HepG2 (cell line): ENCODE measurements at regions not wholly inside any gene's neighbourhood (a gene's known extent, or its start where the extent isn't known, plus 50 kb on each side); places are given as distances from the start of the nearest gene placed in this dataset.

ENCODE experiments used
- BCL6 ChIP-seq: IDR thresholded peaks from 2 replicates; pipeline ENCODE4 v1.6.1; 2016; ENCODE audit warnings: missing genetic modification reagents, missing compliant biosample characterization
- KMT2A ChIP-seq: sonication (generic); formaldehyde crosslinking; IDR thresholded peaks from 2 replicates; pipeline ENCODE4 v1.4.0; 2020; ENCODE audit warnings: missing genetic modification reagents
- RBFOX2 ChIP-seq: fragments of 200-400 bp; formaldehyde crosslinking; IDR thresholded peaks from 2 replicates; pipeline ENCODE4 v1.6.1; 2017; ENCODE audit warnings: low read depth, mild to moderate bottlenecking, low read length
- SRF ChIP-seq: IDR thresholded peaks from 2 replicates; pipeline ENCODE4 v1.6.1; 2011; ENCODE audit warnings: mild to moderate bottlenecking, low read depth, low read length, moderate library complexity
- ZBTB20 ChIP-seq: sonication (generic); formaldehyde crosslinking; IDR thresholded peaks from 2 replicates; pipeline ENCODE4 v1.8.1; 2023; ENCODE audit warnings: missing genetic modification reagents, low read depth, mild to moderate bottlenecking, borderline replicate concordance
- ZBTB38 ChIP-seq: sonication (generic); formaldehyde crosslinking; IDR thresholded peaks from 2 replicates; pipeline ENCODE4 v1.5.1; 2020; ENCODE audit warnings: mild to moderate bottlenecking, missing genetic modification reagents
- ZMYM3 ChIP-seq: sonication (generic); formaldehyde crosslinking; IDR thresholded peaks from 2 replicates; pipeline ENCODE4 v1.5.1; 2020; ENCODE audit warnings: mild to moderate bottlenecking, missing genetic modification reagents
- ZNF253 ChIP-seq: sonication (generic); formaldehyde crosslinking; IDR thresholded peaks from 2 replicates; pipeline ENCODE4 v1.8.0; 2022; ENCODE audit warnings: mild to moderate bottlenecking, missing genetic modification reagents, borderline replicate concordance
- ZNF496 ChIP-seq: sonication (generic); formaldehyde crosslinking; IDR thresholded peaks from 2 replicates; pipeline ENCODE4 v1.8.1; 2023; ENCODE audit warnings: mild to moderate bottlenecking, moderate library complexity, missing genetic modification reagents; ENCODE audit not compliant: insufficient replicate concordance
- ZNF501 ChIP-seq: sonication (generic); formaldehyde crosslinking; IDR thresholded peaks from 2 replicates; pipeline ENCODE4 v1.5.1; 2020; ENCODE audit warnings: mild to moderate bottlenecking, moderate library complexity, missing genetic modification reagents
- ZNF768 ChIP-seq: sonication (generic); formaldehyde crosslinking; IDR thresholded peaks from 2 replicates; pipeline ENCODE4 v1.4.0; 2020; ENCODE audit warnings: missing genetic modification reagents
- TF ChIP-seq, protein P1 (sequence below): sonication (generic); formaldehyde crosslinking; IDR thresholded peaks from 2 replicates; pipeline ENCODE4 v1.4.0; 2020; ENCODE audit warnings: mild to moderate bottlenecking, low read depth, missing genetic modification reagents
- TF ChIP-seq, protein P2 (sequence below), 2 experiments: fragments of 450-650 bp in 1 of 2; sonication (generic) in 1 of 2; formaldehyde crosslinking; IDR thresholded peaks; 2 replicates each; pipeline versions ENCODE4 v1.5.0 to v1.8.0; 2020 to 2022; ENCODE audit warnings: mild to moderate bottlenecking in 1 of 2, missing genetic modification reagents in 1 of 2

DNA sequence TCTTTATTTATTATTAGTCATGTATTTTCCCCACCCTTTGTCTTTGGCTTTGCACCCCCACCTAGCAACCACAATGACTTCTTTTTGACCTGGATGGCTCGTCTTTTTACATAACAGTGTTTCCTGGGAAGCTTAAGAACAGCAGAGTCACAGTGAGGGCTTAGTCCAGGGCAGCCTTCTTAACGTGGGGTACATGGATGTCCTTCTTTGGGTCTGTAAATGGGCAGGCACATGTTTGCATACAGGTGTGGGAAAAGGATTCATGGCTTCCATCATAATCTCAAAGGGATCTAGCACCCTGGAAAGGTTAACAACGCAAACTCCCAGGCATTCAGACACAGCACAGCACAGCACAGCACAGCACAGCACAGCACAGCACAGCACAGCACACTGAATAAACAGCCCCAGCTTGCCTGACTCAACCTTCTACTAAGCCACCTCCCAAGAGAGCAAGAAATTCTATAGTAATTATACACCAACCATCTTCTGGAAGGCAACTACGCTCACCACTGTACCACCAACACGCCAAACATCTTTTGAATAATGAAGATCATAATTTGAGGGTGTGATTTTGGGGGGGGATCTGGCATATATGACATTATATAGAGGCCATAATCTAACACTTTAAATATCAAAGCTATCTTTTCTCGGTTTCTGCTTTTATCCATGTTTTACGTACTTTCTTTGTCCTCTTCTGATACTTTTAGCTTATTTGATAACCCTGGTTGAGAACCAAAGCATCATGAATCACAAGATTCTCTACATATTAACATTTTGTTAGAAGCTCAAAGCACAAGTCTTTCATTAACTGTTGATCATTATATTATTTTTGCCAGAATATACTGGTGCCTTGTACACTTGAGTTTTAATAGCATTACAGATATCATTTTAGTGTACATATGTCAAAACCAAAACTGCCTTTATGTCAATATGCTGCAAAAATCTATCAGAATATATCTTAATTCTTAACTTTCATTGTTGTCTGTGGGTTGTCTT, 177.2 kb upstream of the KLF14 start (continued):
- TF ChIP-seq, protein P1, sequence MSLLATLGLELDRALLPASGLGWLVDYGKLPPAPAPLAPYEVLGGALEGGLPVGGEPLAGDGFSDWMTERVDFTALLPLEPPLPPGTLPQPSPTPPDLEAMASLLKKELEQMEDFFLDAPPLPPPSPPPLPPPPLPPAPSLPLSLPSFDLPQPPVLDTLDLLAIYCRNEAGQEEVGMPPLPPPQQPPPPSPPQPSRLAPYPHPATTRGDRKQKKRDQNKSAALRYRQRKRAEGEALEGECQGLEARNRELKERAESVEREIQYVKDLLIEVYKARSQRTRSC (CRISPR knock-in tag), result no peak
- TF ChIP-seq ZMYM3 (CRISPR knock-in tag), result peak; percentile 82
- TF ChIP-seq ZBTB38 (CRISPR knock-in tag), result peak; percentile 49; the same call in 1 of the 2 replicates
- TF ChIP-seq KMT2A (CRISPR knock-in tag), result no peak
- no peak for TF ChIP-seq ZNF501
- TF ChIP-seq ZNF253, result no peak
- no peak for TF ChIP-seq ZBTB20 (CRISPR knock-in tag)
- TF ChIP-seq BCL6 (CRISPR knock-in tag), result peak; percentile 52; the same call in 1 of the 2 replicates
- no peak for TF ChIP-seq SRF
- TF ChIP-seq, protein P2, sequence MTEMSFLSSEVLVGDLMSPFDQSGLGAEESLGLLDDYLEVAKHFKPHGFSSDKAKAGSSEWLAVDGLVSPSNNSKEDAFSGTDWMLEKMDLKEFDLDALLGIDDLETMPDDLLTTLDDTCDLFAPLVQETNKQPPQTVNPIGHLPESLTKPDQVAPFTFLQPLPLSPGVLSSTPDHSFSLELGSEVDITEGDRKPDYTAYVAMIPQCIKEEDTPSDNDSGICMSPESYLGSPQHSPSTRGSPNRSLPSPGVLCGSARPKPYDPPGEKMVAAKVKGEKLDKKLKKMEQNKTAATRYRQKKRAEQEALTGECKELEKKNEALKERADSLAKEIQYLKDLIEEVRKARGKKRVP (CRISPR knock-in tag; IDR thresholded peaks at IDR 0.05), result no peak
- peak; percentile 93 for TF ChIP-seq ZNF768 (CRISPR knock-in tag)
- TF ChIP-seq RBFOX2, result peak; percentile 76
- no peak for TF ChIP-seq ZNF496
